IPS-20b (cell line): ENCODE measurements at regions not wholly inside any gene's neighbourhood (a gene's known extent, or its start where the extent isn't known, plus 50 kb on each side); places are given as distances from the start of the nearest gene placed in this dataset.

Source experiments
- H3K27ac ChIP-seq: one replicate; pipeline ENCODE4 v1.5.1; 2013; ENCODE audit warnings: low read length
- H3K27me3 ChIP-seq: 2 replicates; pipeline ENCODE4 v1.6.1; 2013; ENCODE audit warnings: mild to moderate bottlenecking, low read length, inconsistent platforms; ENCODE audit not compliant: insufficient read depth
- H3K36me3 ChIP-seq: 2 replicates; pipeline ENCODE4 v1.6.1; 2013; ENCODE audit warnings: low read depth, mild to moderate bottlenecking, inconsistent platforms, low read length, moderate library complexity; ENCODE audit not compliant: insufficient read depth
- H3K4me1 ChIP-seq: 2 replicates; pipeline ENCODE4 v1.6.1; 2013; ENCODE audit warnings: mild to moderate bottlenecking, control low read depth, inconsistent platforms, low read length, moderate library complexity; ENCODE audit not compliant: insufficient read depth
- H3K4me3 ChIP-seq: 2 replicates; pipeline ENCODE4 v1.5.1; 2013; ENCODE audit warnings: mild to moderate bottlenecking, low read length, inconsistent platforms
- H3K9ac ChIP-seq: 2 replicates; pipeline ENCODE4 v1.6.1; 2013; ENCODE audit warnings: low read depth, mild to moderate bottlenecking, inconsistent platforms, low read length, moderate library complexity
- H3K9me3 ChIP-seq: 2 replicates; pipeline ENCODE4 v1.6.1; 2013; ENCODE audit warnings: mild to moderate bottlenecking, low read depth, low read length, inconsistent platforms; ENCODE audit not compliant: insufficient read depth

- Histone ChIP-seq H3K4me1 (peaks cover 14% of the 10 kb centered on the region; the same call in 1 of the 2 replicates), H3K9ac (no peak overlapping the region), H3K27ac (no peak overlapping the region), H3K9me3 (no peaks in the 10 kb centered on the region), H3K36me3 (no peaks in the 10 kb centered on the region), H3K4me3 (no peak overlapping the region), H3K27me3 (peaks cover 33% of the 10 kb centered on the region; the same call in 1 of the 2 replicates)
Measured at GRCh38 chr16:65219786-65220185, 97.9 kb upstream of the CDH11 start.

- H3K36me3 ChIP-seq, result no peaks in the 10 kb centered on the region
- H3K27ac ChIP-seq, result no peak overlapping the region
- no peak overlapping the region for H3K4me3 ChIP-seq
- H3K27me3 ChIP-seq, result peaks cover 33% of the 10 kb centered on the region; the same call in 1 of the 2 replicates
- H3K4me1 ChIP-seq, result peaks cover 9% of the 10 kb centered on the region; the same call in 1 of the 2 replicates
- H3K9me3 ChIP-seq, result no peaks in the 10 kb centered on the region
- no peak overlapping the region for H3K9ac ChIP-seq
Measured at GRCh38 chr16:65218348-65218747, 96.5 kb upstream of the CDH11 start.

DNA sequence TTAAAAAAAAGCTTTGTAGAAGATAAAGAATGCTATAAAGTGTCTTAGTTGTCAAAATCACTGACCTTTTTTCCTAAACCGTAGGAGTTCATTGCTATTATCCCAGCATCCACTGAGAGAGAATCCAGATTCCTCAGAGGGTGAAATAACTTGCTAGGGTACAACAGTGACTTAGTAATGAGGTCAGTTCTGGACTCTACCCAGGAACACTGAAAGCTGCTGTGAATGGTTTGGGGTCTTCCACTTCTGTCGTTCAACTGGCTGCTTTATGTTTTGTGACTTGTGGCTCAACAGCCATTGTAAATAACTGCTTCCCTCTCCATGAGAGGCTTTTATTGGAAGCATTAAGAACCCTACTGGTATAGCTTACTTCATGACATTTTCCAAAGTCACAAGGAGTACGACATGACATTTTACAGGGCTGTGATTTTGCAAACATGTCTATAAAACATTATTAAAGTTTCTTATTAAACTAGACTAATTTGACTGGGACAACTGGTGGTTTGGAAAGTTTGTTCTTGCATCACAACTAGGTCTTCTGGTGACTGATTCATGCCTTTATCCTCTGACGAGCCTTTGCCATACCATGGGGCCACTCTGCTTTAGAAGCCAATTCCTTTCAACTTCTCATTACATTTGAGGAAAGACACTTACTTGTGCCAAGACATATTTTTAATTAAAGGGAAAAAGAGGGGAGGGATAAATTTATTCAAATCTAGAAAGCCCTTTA is 92.2 kb upstream of the CDH11 start:
- H3K27ac ChIP-seq, result no peak overlapping the region
- peaks cover 23% of the 10 kb centered on the region; the same call in 1 of the 2 replicates for H3K27me3 ChIP-seq
- H3K36me3 ChIP-seq, result no peaks in the 10 kb centered on the region
- no peak overlapping the region for H3K9ac ChIP-seq
- H3K4me3 ChIP-seq, result no peak overlapping the region
- no peaks in the 10 kb centered on the region for H3K9me3 ChIP-seq
- H3K4me1 ChIP-seq, result peaks cover 3% of the 10 kb centered on the region; the same call in 1 of the 2 replicates

DNA sequence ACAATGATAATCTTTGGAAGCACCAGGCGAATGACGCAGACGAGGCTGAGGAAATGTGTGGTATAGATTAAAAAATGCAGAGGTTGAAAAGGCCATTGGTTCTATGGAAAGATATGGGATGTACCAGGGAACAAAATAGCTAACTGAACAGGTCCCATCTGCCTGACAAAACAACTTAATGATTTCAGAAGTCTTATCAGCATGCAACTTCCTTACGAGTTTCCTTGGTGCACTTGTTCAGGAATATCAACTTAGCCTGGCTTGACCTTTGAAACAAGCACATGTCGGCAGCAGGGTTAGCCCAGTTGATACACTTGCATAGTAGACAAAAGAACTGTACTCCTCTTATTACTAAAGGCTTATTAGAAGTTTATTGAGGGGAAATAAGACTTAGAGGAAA is 90.9 kb upstream of the CDH11 start:
- H3K27ac ChIP-seq, result no peak overlapping the region
- no peak overlapping the region for H3K9ac ChIP-seq
- no peak overlapping the region for H3K4me3 ChIP-seq
- no peaks in the 10 kb centered on the region for H3K9me3 ChIP-seq
- H3K4me1 ChIP-seq, result no peaks in the 10 kb centered on the region
- H3K27me3 ChIP-seq, result peaks cover 19% of the 10 kb centered on the region; the same call in 1 of the 2 replicates
- no peaks in the 10 kb centered on the region for H3K36me3 ChIP-seq

GRCh38 chr16:65212240-65212639 is 90.4 kb upstream of the CDH11 start:
- H3K27me3 ChIP-seq, result peaks cover 13% of the 10 kb centered on the region; the same call in 1 of the 2 replicates
- no peak overlapping the region for H3K9ac ChIP-seq
- H3K4me1 ChIP-seq, result no peaks in the 10 kb centered on the region
- H3K4me3 ChIP-seq, result no peak overlapping the region
- no peak overlapping the region for H3K27ac ChIP-seq
- H3K36me3 ChIP-seq, result no peaks in the 10 kb centered on the region
- H3K9me3 ChIP-seq, result no peaks in the 10 kb centered on the region

GRCh38 chr16:65202461-65202860 is 80.6 kb upstream of the CDH11 start:
- no peaks in the 10 kb centered on the region for H3K36me3 ChIP-seq
- H3K9ac ChIP-seq, result no peak overlapping the region

DNA sequence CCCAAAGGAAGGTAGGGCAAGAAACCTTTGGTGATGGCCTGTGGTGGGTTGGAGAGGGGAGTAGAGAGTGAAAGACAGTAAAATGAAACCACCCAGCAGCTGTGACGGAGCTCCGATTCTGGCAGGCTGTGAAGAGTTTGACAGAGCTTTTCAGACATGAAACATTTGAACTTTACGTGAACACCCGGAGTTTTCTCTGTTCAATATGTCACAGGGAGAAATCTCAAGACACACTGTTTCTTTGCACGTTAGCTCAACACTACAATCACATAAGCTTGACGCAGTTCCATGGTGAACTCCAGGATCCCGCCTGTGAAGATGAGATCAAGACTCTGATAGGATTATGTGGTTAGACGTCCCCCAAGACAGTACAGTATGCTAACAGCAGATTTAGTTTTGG is 79.6 kb upstream of the CDH11 start:
- Histone ChIP-seq H3K4me1 (no peaks in the 10 kb centered on the region), H3K27ac (no peak overlapping the region)

More at GRCh38 chr16:65202461-65202860, 80.6 kb upstream of the CDH11 start:
- Histone ChIP-seq H3K27me3 (no peaks in the 10 kb centered on the region), H3K4me1 (no peaks in the 10 kb centered on the region), H3K4me3 (no peak overlapping the region), H3K9me3 (no peaks in the 10 kb centered on the region), H3K27ac (no peak overlapping the region)

GRCh38 chr16:65200857-65201256 is 79.0 kb upstream of the CDH11 start:
- Histone ChIP-seq H3K27ac (no peak overlapping the region), H3K36me3 (no peaks in the 10 kb centered on the region), H3K4me1 (no peaks in the 10 kb centered on the region), H3K4me3 (no peak overlapping the region), H3K9ac (no peak overlapping the region), H3K27me3 (no peaks in the 10 kb centered on the region), H3K9me3 (no peaks in the 10 kb centered on the region)

More for the DNA sequence above, 79.6 kb upstream of the CDH11 start:
- H3K36me3 ChIP-seq, result no peaks in the 10 kb centered on the region
- H3K27me3 ChIP-seq, result no peaks in the 10 kb centered on the region
- H3K4me3 ChIP-seq, result no peak overlapping the region
- H3K9ac ChIP-seq, result no peak overlapping the region
- no peaks in the 10 kb centered on the region for H3K9me3 ChIP-seq

GRCh38 chr16:65200156-65200773 is 78.4 kb upstream of the CDH11 start:
- Histone ChIP-seq H3K36me3 (no peaks in the 10 kb centered on the region), H3K27ac (no peak overlapping the region), H3K9me3 (no peaks in the 10 kb centered on the region), H3K9ac (no peak overlapping the region), H3K27me3 (no peaks in the 10 kb centered on the region), H3K4me3 (no peak overlapping the region), H3K4me1 (no peaks in the 10 kb centered on the region)

- Histone ChIP-seq H3K27ac (no peak overlapping the region), H3K9me3 (no peaks in the 10 kb centered on the region), H3K27me3 (no peaks in the 10 kb centered on the region), H3K9ac (no peak overlapping the region), H3K4me1 (no peaks in the 10 kb centered on the region), H3K36me3 (no peaks in the 10 kb centered on the region), H3K4me3 (no peak overlapping the region)
Measured at GRCh38 chr16:65196420-65197075, 74.7 kb upstream of the CDH11 start.

- H3K4me1 ChIP-seq, result no peaks in the 10 kb centered on the region
- no peak overlapping the region for H3K4me3 ChIP-seq
- H3K27ac ChIP-seq, result no peak overlapping the region
- no peaks in the 10 kb centered on the region for H3K9me3 ChIP-seq
- H3K9ac ChIP-seq, result no peak overlapping the region
- no peaks in the 10 kb centered on the region for H3K36me3 ChIP-seq
- no peaks in the 10 kb centered on the region for H3K27me3 ChIP-seq
Measured at GRCh38 chr16:65195998-65196397, 74.1 kb upstream of the CDH11 start.
